ENCODE measurements at regions not wholly inside any gene's neighbourhood (a gene's known extent, or its start where the extent isn't known, plus 50 kb on each side); places are given as distances from the start of the nearest gene placed in this dataset.

DNA sequence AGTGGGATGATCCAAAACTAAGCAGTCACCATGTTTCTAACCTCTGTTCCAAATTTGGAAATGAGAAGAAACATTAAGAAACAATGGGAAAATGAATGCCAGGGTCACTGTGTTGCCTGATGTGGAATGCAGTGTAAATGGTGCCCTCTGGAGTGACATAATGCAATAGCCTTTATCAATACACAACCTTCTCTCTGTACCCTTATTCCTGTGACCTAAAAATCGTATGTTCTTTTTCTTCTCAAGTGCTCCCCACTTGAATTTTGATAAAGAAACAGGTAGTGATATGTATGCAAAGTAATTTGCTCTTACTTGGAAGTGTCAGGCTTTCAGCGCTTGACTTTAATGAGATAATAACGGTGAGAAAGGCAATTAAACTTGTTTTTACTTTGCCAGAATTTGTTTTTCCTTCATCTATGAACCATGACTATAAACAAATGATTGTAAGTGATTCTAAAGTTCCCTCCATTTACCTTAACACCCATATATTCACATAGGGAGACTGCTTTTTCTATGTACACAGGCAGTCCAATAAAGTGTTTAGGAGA is 145.8 kb upstream of the THRB start:
- DNase-seq (ENCODE audit: low read depth, low spot score), result peak; percentile 3

DNA sequence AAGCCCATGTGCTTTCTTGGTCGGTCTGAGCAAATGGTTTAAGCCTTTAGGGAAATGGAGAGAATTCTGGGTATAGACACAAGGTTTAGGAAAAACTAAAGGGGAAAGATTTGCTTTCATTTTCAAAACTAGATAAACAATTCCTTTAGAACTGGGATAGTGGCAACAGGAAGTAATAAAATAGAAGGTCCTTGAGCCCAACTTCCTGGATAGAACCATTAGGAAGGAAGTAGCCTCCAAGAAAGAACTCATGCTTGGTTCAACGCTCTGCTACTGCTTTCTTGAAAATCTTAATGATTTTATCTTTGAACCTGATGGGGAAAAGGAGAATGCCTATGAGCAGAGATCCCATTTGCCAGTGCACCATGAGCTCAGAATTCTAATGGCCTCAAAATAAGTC is 147.0 kb upstream of the THRB start:
- no peak for DNase-seq (ENCODE audit: low read depth, low spot score)

DNA sequence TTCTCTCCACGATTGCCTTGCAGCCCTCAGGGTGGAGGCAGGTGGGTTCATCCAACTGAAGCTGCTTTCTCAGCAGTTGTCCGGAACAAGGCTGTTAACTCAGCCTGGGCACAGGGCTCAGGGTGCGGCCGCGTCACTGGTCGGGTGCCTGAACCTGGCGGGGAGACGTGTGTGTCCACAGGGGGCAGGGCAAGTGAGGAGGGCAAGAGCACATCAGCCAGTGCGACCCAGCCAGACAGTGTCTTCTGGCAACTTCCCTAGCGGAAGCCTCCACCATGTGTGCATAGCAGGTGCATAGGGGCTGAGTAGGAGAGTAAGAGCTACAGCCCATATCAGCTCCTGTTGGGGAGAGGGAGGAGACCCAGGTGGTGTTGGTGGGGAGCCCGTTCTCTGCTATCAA is 150.4 kb upstream of the THRB start:
- DNase-seq (ENCODE audit: low read depth, low spot score), result no peak

DNA sequence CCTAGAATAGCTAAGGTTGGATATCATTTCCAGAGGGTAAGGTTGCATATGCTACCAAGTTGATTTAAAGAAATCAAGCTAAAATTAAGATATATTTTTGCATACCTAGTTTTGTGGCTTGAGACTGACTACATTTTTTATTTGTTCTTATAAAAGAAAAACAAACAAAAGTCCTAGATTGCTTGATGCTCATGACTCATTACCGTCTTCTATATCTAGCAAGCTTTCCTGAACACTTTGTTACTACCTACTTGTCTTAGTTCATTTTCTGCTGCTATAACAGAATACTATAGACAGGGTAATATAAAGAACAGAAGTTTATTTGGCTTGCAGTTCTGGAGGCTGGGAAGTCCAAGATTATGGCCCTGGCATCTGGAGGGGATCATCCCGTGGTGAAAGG is 152.1 kb upstream of the THRB start:
- no peak for DNase-seq (ENCODE audit: low read depth, low spot score)

DNA sequence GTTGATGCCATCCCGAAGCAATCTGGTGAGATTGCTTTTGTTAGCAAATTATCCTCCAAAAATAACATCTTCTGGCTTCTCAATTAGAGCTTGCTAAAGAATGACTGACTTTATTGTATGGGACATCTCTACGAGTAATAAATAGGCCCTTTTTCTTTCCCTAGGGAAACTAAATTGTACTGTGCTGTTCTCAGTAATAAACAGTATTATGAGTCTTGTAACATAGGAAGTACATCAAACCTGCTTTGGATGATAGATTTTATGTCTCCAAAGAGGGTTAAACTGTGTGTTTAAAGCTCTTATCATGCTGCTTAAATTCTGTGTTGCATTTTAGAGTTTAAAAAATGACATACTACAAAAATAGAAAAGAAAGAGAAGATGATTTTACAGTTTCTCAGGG is 153.4 kb upstream of the THRB start:
- no peak for DNase-seq (ENCODE audit: low read depth, low spot score)

DNA sequence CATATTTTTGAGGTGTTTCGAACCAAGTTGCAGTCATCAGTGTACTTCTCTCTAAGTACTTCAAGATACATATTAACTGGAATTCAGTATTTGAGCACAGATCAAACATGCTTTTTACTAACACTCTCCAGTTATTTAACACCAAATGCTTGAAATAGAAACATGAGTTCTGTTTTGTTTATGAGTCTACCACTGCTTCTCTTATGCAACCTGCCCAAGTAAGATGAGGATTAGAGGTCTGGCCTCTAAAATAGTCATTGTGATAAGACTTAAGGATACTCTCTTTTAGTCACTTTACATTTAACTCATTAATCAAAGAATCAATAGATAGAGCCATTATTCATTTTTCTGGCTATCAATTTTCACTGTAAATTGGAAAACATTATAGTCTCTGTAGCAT is 156.2 kb upstream of the THRB start:
- DNase-seq (ENCODE audit: low read depth, low spot score), result no peak

DNA sequence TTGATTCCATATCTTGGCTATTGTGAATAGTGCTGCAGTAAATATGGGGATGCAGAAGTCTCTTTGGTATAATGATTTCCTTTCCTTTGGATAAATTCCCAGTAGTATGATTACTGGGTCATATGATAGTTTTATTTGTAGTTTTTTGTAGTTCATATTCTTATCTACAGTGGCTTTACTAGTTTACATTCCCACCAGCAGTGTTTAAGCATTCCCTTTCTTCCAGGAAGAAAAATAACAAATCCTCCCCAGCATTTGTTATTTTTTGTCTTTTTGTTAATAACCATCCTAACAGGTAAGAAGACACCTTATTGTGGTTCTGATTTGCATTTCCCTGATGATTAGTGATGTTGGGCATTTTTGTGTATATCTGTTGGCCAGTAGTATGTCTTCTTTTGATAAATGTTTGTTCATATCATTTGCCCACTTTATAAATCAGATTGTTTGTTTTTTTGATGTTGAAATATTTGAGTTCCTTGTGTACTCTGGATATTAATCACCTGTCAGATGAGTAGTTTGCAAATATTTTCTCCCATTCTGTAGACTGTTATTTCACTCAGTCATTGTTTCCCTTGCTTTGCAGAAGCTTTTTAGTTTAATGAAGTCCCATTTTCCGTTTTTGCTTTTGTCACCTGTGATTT is 163.3 kb upstream of the THRB start:
- no peak for DNase-seq (ENCODE audit: low read depth, low spot score)

DNA sequence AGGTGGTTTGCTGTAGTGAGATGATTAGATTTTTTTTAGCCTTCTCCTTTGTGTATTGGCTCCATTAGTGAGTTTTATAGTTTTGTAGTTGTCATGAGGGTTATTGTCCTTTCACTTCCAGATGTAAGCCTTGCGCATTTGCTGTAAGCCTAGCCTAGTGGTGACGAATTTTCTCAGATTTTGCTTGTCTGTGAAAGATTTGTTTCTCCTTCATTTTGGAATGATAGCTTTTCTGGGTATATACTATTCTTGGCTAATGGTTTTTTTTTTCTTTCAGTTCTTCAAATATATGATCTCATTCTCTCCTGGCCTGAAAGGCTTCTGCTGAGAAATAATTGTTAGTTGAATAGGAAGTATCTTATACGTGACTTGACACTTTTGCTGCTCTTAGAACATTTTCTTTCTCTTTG is 166.5 kb upstream of the THRB start:
- DNase-seq (ENCODE audit: low read depth, low spot score), result no peak

DNA sequence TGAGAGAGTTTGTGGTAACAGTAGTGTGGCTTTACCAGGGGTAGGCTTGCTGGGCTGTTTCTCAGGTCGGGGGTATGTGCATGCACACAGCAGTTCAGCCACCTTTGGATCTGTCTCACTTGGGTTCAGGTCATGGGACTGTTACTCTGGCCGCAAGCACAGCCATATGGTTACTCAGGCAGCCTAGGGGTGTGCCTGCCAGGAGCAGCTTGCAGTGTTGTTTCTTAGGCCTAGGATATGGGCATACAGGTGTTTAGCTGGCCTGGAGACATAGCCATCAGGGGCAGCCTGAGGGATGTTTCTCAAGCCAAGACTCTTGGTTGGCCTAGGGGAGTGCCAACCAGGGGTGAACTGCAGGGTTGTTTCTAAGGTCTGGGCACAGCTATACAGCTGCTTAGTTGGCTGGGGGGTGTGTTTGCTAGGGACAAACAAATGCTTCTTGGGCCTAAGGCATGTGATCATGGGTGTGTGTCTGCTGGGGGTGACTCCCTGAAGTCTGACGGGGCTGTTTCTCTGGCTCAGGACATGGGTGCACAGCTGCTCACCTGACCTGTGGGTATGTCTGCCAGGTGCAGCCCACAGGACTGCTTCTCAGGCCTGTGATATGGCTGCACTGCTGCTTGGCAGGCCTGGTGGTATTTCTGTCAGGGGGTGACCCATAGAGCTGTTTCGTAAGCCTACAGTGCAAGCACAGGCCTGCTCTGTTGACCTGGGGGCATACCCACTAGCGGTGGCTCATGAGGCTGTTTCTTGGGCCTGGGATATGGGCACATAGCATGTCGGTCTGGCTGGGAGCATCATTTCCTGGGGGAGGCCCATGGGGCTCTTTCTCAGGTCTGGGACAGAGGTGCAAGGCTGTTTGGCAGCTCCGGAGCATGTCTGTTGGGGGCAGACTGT is 168.0 kb upstream of the THRB start:
- DNase-seq (ENCODE audit: low read depth, low spot score), result no peak

DNA sequence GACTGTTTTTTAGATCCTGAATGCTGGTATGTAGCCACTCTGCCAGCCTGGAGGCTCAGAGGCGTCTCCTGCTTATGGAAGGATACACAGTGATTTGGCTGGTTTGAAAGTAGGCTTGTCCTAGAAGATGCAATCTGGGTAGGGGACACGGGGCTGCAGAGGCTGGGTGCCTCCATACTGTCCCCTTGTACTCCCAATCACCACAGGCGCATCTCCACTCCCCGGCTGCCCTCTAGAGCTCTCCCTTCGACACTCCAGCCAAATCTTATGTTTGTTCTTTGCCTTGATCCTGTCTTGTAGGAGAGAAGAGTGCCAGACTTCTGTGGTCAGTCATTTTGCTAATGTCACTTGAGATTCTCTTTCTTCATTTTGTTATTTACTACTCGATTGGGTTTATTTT is 168.8 kb upstream of the THRB start:
- no peak for DNase-seq (ENCODE audit: low read depth, low spot score)

DNA sequence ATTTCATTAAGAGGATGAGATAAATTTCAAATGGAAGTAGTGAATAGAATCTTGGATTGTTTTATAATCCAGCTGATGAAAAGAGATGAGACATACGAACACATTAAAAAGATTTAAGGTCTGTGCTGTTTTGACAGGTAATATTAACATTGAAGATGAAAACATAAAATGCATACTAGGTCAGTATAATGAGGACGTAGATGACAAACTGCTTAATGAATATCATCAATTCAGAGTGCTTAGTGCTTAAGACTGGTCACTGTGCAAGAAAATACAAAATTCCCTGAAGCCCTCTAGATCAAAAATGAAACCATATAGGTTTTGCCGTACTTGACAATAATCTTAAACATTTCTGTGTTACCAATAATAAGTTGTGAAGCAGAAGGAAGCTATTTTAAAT is 173.4 kb upstream of the THRB start:
- no peak for DNase-seq (ENCODE audit: low read depth, low spot score)

DNA sequence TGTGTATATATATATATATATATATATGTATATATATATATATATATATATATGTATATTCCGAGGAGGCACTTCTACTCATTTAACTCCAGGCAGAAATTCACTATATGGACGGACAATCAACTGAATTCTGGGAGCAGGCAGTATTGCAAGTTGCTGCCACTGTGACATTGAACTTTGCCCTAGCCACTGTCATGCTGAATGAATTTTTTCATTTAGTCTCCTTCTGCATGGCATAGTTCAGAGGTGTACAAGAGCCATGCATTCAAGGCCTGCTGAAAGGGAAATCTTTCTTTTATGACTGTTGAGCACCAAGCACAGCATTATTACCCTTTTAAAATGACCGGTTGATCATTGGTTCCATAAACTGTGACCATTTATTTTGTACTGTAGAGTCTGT is 176.2 kb upstream of the THRB start:
- DNase-seq (ENCODE audit: low read depth, low spot score), result no peak

DNA sequence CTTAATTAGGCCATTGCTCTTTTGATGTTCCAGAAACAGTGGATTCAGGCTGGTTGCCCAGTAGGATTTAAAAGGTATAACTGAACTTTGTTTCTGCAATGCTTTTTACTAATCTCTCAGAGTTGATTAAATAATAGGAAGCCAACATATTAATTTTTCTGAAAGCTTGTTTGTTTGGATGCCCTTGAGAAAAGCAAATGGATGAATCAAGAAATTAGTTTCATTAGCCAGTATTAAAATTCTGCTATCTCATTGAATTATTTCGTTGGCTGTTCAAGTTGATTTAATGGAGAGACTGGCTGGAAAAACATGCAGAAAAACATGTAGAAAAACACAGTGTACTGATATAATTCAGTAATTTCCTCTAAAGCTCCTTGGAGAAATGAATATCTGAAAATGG is 178.9 kb upstream of the THRB start:
- no peak for DNase-seq (ENCODE audit: low read depth, low spot score)

DNA sequence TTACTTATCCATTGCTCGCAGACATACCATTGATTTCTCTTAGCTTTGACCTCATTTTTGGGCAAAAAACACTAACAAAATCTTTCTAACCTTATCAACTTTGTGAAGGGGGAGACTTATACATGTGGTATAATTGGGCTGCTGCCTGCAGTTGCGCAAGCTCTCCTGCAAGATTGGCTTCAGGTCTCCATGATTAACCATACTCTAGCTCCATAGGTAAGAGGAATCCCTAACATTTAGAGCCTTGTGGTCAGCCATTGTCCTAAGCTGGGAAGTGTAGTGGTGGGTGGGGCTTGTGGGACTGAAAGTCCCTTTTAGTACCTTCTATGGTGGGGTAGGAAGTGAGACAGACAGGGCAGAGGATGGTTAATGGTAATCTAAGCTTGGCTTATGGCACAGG is 179.6 kb upstream of the THRB start:
- DNase-seq (ENCODE audit: low read depth, low spot score), result no peak

DNA sequence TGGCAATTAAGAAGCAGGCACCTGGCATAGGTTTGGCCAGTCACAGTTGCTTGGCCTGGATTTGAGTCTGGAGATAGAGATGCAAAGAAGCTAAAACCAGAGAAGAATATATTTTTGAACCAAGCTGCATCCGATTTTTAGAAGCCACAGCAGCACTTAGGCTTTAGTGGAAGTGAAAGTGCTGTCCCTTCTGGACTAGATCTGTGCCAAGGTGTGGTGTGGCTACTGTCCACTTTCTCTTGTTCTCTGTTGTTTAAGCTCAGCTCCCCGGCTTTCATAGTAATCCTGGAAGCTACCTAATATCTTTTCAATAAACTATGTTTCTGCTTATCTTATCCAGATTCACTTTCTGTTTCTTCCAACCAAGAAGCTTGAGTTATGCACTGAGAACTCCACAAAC is 183.4 kb upstream of the THRB start:
- DNase-seq (ENCODE audit: low read depth, low spot score), result no peak

DNA sequence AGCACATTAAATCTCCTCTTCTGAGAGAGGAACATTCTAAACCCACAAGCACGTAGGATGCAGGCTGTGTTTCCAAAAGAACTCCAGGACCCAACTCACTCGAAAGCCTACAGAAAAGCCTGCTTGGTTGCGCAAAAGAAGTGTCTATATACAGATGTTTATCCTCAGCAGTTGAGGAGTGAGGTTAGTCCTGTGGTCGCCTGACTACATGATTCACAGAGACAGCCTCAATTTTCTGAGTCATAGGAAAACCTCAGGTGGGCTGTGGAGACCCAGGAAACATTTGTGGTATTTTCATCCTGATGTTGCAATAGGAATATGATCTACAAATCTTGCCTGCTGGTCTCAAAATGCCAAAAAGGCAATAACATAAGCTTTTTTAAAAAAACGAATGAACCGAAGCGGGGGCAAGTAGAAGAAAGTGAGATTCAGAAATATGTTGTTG is 183.8 kb upstream of the THRB start:
- no peak for DNase-seq (ENCODE audit: low read depth, low spot score)

DNA sequence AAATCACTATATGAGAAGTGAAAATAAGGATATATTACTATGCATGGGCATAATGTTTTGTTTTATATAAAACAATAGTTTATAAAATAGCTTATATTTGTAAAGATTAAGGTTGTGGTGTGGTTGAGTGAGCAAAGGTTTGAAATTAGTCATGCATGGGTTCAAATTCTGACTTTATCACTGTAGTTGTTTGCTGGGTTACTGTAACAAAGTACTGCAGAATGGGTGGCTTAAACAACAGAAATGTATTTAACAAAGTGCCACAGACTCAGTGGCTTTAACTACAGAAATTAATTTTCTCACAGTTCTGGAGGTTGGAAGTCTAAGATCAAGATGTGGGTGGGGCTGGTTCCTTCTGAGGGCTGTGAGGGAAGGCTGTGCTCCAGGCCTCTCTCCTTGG is 184.8 kb upstream of the THRB start:
- DNase-seq (ENCODE audit: low read depth, low spot score), result no peak

DNA sequence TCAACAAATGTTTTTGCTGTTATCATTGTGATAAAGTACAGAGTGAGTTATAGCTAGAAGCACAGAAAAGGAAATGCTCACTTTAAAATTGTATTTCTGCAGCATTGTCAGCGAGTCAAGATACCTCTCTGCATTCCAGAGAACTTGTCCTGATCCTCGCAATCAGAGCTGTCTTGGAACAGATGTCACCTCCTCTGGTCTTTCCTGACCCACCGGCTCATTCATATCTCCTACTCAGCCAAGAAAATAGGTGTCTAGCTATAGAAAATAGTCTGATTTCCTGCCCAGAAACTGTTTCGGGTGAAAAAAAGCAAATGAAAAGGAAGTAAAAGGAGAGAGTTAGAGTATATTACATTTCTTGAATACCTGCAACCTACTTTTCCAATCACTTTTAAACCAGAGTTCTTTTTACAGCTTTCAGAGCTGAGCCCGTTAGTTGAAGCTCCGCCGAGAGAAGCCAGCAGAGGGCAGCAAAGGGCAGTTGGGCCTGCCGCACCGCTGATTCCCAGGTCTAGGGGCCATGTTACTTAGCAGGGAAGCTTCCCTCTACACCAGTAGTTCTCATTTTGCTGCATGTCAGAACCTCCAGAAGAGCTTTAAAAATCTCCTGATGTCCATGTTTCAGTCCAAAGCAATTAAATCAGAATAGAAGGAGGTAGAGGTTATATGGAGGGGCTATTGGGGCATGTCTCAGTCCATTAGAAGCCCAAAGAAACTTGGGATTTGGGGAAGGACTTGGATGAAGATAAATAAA is 185.7 kb upstream of the THRB start:
- DNase-seq (ENCODE audit: low read depth, low spot score), result peak; percentile 7

DNA sequence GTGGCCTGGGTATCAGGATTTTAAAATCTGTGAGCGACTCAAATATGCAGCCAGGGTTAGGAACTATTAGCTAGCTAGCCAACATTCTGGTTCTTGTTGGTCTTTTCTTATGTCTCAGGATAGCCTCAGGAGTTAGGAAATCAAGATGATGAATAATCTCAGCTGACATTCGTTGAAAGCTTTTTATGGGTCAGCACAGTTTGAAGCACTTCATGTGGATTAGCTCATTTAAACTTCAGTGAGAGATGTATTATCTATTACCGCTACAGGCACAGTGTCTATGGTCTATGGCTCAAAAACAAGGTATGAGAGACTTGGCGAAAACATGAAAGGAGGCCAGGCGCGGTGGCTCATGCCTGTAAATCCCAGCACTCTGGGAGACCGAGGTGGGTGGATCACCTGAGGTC is 187.5 kb upstream of the THRB start:
- DNase-seq (ENCODE audit: low read depth, low spot score), result no peak

DNA sequence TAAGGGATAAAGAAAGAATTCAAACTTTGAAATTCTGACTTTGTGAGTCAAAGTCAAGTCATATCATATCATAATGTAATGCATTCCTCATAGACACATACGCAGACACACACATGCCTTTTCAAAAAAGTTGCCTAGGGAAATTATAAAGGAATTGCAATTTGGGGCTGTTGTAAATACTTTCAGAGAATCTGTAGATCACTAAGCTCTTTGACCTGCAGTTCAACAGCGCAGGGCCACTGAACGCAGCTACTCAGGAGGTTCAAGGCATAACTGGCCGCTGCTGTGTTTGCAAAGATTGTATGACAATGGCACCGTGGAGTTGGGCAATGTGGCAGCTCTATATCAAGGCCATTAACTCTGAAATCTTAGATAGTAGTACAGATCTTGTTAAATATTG is 188.4 kb upstream of the THRB start:
- DNase-seq (ENCODE audit: low read depth, low spot score), result no peak

DNA sequence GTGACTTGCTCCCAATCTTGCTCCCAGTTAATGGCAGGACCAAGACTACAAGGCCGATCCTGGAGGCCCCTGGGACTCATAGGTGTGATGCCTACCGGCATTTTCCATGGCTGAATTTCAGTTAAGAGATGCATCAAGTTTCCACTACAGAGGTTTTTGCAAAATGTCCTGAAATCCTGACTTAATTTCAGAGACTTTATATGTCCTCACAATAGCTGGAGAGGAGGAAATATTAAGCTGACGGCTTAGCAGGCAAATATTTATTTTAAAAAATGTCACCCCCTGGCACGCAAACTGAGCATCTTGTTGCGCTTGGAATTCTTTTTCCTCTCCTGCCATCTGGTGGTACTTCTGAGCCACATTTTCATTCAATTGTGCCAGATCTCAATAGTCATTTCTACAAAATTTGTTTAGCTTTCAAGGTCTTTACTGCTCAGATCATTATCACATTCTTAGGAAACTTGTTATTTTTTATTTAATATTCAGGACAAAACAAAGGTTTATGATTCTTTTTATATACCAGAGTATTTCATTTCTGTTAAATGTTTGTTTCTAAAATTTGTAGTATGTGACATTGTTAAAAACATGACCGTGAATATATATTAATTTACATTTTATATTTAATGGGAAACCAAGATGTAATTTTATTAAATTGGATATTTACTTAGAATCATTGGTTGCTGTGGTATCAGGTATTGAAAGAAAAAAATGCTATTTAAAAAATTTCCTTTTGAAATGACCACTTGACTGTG is 189.2 kb upstream of the THRB start:
- DNase-seq (ENCODE audit: low read depth, low spot score), result peak; percentile 17

Data from pulmonary artery endothelial cell (primary cell).